HCT116 (cell line): ENCODE measurements at regions not wholly inside any gene's neighbourhood (a gene's known extent, or its start where the extent isn't known, plus 50 kb on each side); places are given as distances from the start of the nearest gene placed in this dataset.

ENCODE experiments used
- ATAC-seq: fragments of 200-7000 bp; cut with Tn5 transposase; 2 replicates; pipeline ENCODE4 v1.9.1; 2020; ENCODE audit warnings: mild to moderate bottlenecking, moderate library complexity
- BruUV-seq: library from RNA; stranded (reverse); fragments of 400-500 nt; replicated peaks from 2 replicates; lab custom pipeline; 2021; lab: Mats Ljungman, UMichigan
- CTCF ChIA-PET: fragments of 300-600 bp; sonication (Branson Sonifier 250); formaldehyde crosslinking; loops from one replicate; lab custom pipeline; 2021; ENCODE audit warnings: antibody characterized with exemption; lab: Charles Lee
- POLR2A ChIA-PET: fragments of 300-600, 350-600 bp; sonication (Branson Sonifier 250); formaldehyde crosslinking; loops from one replicate; lab custom pipeline; 2021; ENCODE audit warnings: antibody characterized with exemption; lab: Charles Lee
- RAD21 ChIA-PET, 2 experiments: fragments of 300-600 bp; sonication (Branson Sonifier 250); formaldehyde crosslinking; loops; one replicate each; lab custom pipeline; 2023; ENCODE audit warnings: low total read pairs in 2 of 2; ENCODE audit not compliant: uncharacterized antibody in 2 of 2, unreplicated experiment in 2 of 2, low non-redundant PET in 1 of 2; lab: Charles Lee
- DNase-seq: peaks from one replicate; pipeline ENCODE4 v3.0.0-alpha.2; 2010; ENCODE audit warnings: low read depth, low spot score
- H2AFZ ChIP-seq: fragments of 200-600 bp; shearing (Covaris generic), sonication (generic); 2 replicates; pipeline ENCODE4 v1.6.1; 2017; ENCODE audit warnings: low read depth, mixed run types, mixed read lengths, antibody characterized with exemption, low read length; ENCODE audit not compliant: poor library complexity, severe bottlenecking
- H3K27ac ChIP-seq: 2 replicates; pipeline ENCODE4 v1.5.1; 2012; ENCODE audit warnings: low read depth, low read length
- H3K27me3 ChIP-seq: fragments of 200-600 bp; sonication (generic); 2 replicates; pipeline ENCODE4 v1.6.1; 2016; ENCODE audit warnings: mixed run types, low read length, mixed read lengths; ENCODE audit not compliant: insufficient read depth
- H3K36me3 ChIP-seq, 2 experiments: fragments of 200-500 bp in 1 of 2; fragments of 200-600 bp in 1 of 2; sonication (Bioruptor generic) in 1 of 2; sonication (generic) in 1 of 2; 2 replicates each; pipeline versions ENCODE4 v1.5.1 to v1.6.1; 2014 to 2016; ENCODE audit warnings: low read length in 2 of 2, inconsistent platforms in 1 of 2, mixed read lengths in 1 of 2, mixed run types in 1 of 2; ENCODE audit not compliant: insufficient read depth in 2 of 2, control insufficient read depth in 1 of 2
- H3K4me1 ChIP-seq, 2 experiments: fragments of 200-600 bp in 1 of 2; sonication (generic) in 1 of 2; 2 replicates each; pipeline versions ENCODE4 v1.5.1 to v1.6.1; 2012 to 2017; ENCODE audit warnings: low read length in 2 of 2, inconsistent platforms in 1 of 2, mild to moderate bottlenecking in 1 of 2, mixed read lengths in 1 of 2, mixed run types in 1 of 2, moderate library complexity in 1 of 2; ENCODE audit not compliant: insufficient read depth in 2 of 2, control insufficient read depth in 1 of 2
- H3K4me2 ChIP-seq: fragments of 200-600 bp; sonication (generic); 2 replicates; pipeline ENCODE4 v1.6.1; 2017; ENCODE audit warnings: mixed run types, low read length, mixed read lengths
- H3K4me3 ChIP-seq, 2 experiments: fragments of 200-600 bp in 1 of 2; sonication (generic) in 1 of 2; replicated peaks in 1 of 2; 2 replicates each; pipeline ENCODE4 v1.5.1; 2011 to 2016; ENCODE audit warnings: low read length in 2 of 2, control low read depth in 1 of 2, low read depth in 1 of 2, mild to moderate bottlenecking in 1 of 2, mixed read lengths in 1 of 2, mixed run types in 1 of 2
- H3K79me2 ChIP-seq: fragments of 200-600 bp; sonication (generic); 2 replicates; pipeline ENCODE4 v1.6.1; 2017; ENCODE audit warnings: mild to moderate bottlenecking, mixed run types, low read length, moderate library complexity, mixed read lengths; ENCODE audit not compliant: insufficient read depth
- H3K9ac ChIP-seq: fragments of 200-600 bp; sonication (generic); 2 replicates; pipeline ENCODE4 v1.6.1; 2016; ENCODE audit warnings: low read length, mixed read lengths
- H3K9me2 ChIP-seq: fragments of 200-600 bp; sonication (generic), shearing (Covaris generic); 2 replicates; pipeline ENCODE4 v1.6.1; 2017; ENCODE audit warnings: mixed run types, mild to moderate bottlenecking, moderate library complexity; ENCODE audit not compliant: insufficient read depth
- H3K9me3 ChIP-seq, 2 experiments: fragments of 200-500 bp in 1 of 2; fragments of 200-600 bp in 1 of 2; sonication (Bioruptor generic) in 1 of 2; sonication (generic) in 1 of 2; 2 replicates each; pipeline ENCODE4 v1.6.1; 2014 to 2017; ENCODE audit warnings: low read length in 2 of 2, mixed read lengths in 2 of 2, inconsistent platforms in 1 of 2, low read depth in 1 of 2, mild to moderate bottlenecking in 1 of 2, mixed run types in 1 of 2, moderate library complexity in 1 of 2; ENCODE audit not compliant: control insufficient read depth in 1 of 2, insufficient read depth in 1 of 2
- H4K20me1 ChIP-seq: fragments of 200-600 bp; sonication (generic), shearing (Covaris generic); 2 replicates; pipeline ENCODE4 v1.6.1; 2017; ENCODE audit warnings: mixed run types, mild to moderate bottlenecking, moderate library complexity; ENCODE audit not compliant: insufficient read depth
- CBX3 ChIP-seq: IDR thresholded peaks from 2 replicates; pipeline ENCODE4 v1.6.1; 2012; ENCODE audit warnings: low read depth
- CEBPB ChIP-seq: IDR thresholded peaks from 2 replicates; pipeline ENCODE4 v1.6.1; 2012; ENCODE audit warnings: low read depth
- EGR1 ChIP-seq: IDR thresholded peaks from 2 replicates; pipeline ENCODE4 v1.6.1; 2012; ENCODE audit warnings: low read depth
- ELF1 ChIP-seq: IDR thresholded peaks from 2 replicates; pipeline ENCODE4 v1.6.1; 2012; ENCODE audit warnings: low read depth, borderline replicate concordance
- EZH2 ChIP-seq: fragments of 200-600 bp; sonication (generic); IDR thresholded peaks from 2 replicates; pipeline ENCODE4 v1.6.1; 2017; ENCODE audit warnings: antibody characterized with exemption, mixed run types
- FOSL1 ChIP-seq: IDR thresholded peaks from 2 replicates; pipeline ENCODE4 v1.6.1; 2012; ENCODE audit warnings: low read depth
- JUND ChIP-seq: IDR thresholded peaks from 2 replicates; pipeline ENCODE4 v1.6.1; 2012
- POLR2AphosphoS5 ChIP-seq: IDR thresholded peaks from 2 replicates; pipeline ENCODE4 v1.6.1; 2011; ENCODE audit warnings: mild to moderate bottlenecking, low read depth, low read length, moderate library complexity
- RAD21 ChIP-seq: IDR thresholded peaks from 2 replicates; pipeline ENCODE4 v1.6.1; 2012; ENCODE audit warnings: low read depth, mild to moderate bottlenecking
- SIN3A ChIP-seq: IDR thresholded peaks from 2 replicates; pipeline ENCODE4 v1.6.1; 2012; ENCODE audit warnings: low read depth
- SP1 ChIP-seq: IDR thresholded peaks from 2 replicates; pipeline ENCODE4 v1.6.1; 2012; ENCODE audit warnings: low read depth
- SRF ChIP-seq: IDR thresholded peaks from 2 replicates; pipeline ENCODE4 v1.6.1; 2012; ENCODE audit warnings: low read depth
- TCF7L2 ChIP-seq: IDR thresholded peaks from 2 replicates; pipeline ENCODE4 v1.7.0; 2011; ENCODE audit warnings: borderline replicate concordance, inconsistent platforms; ENCODE audit not compliant: insufficient read depth, insufficient read length; ENCODE audit errors: extremely low read depth
- YY1 ChIP-seq: IDR thresholded peaks from 2 replicates; pipeline ENCODE4 v1.6.1; 2011; ENCODE audit warnings: low read length, low read depth, moderate library complexity, mild to moderate bottlenecking; ENCODE audit not compliant: insufficient replicate concordance; ENCODE audit errors: extremely low read depth
- ZFX ChIP-seq: fragments of 450-650 bp; IDR thresholded peaks from 2 replicates; pipeline ENCODE4 v1.6.1; 2017
- ZNF274 ChIP-seq: fragments of 200-500 bp; sonication (Bioruptor generic); IDR thresholded peaks from 2 replicates; pipeline ENCODE4 v1.6.1; 2014; ENCODE audit warnings: mild to moderate bottlenecking, low read depth, low read length, inconsistent platforms
- intact Hi-C: fragments of 100-400 bp; cut with micrococcal nuclease; formaldehyde crosslinking; loops from 2 replicates; pipeline ENCODE4 v1.10.0; 2022
- TF ChIP-seq, protein P1 (sequence below): IDR thresholded peaks from 2 replicates; pipeline ENCODE4 v1.6.1; 2012; ENCODE audit warnings: low read depth
- TF ChIP-seq, protein P2 (sequence below), 3 experiments: fragments of 200-600 bp in 1 of 3; sonication (generic) in 1 of 3; IDR thresholded peaks in 2 of 3; conservative IDR thresholded peaks in 1 of 3; 2 replicates each; pipeline ENCODE4 v1.5.1; 2012 to 2017; ENCODE audit warnings: low read depth in 2 of 3, low read length in 2 of 3, antibody characterized with exemption in 1 of 3, borderline replicate concordance in 1 of 3, control low read depth in 1 of 3, mild to moderate bottlenecking in 1 of 3, mixed read lengths in 1 of 3, mixed run types in 1 of 3, moderate library complexity in 1 of 3; ENCODE audit not compliant: insufficient read depth in 1 of 3
- TF ChIP-seq, protein P3 (sequence below): IDR thresholded peaks from 2 replicates; pipeline ENCODE4 v1.6.1; 2011; ENCODE audit warnings: mild to moderate bottlenecking, low read length, moderate library complexity; ENCODE audit not compliant: insufficient replicate concordance; ENCODE audit errors: extremely low read depth
- TF ChIP-seq, protein P4 (sequence below): IDR thresholded peaks from 2 replicates; pipeline ENCODE4 v1.6.1; 2012

DNA sequence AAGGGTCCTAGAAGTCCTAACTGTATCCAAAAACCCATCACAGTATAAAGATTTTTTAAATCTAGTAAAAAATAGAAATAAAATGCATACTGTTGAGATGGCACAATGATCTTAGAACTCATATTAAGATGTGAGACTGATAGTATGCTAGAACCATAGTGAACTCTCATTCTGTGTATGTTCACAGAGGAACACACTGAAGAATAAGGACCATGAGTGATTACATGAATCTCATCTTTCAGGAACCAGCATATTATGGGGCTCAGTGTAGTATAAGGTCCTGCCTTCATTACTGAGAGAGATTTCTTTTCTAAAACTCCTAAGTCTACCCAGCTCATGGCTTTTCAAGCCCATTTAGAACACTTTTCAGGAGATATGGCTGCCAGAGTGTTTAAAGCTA, 59.8 kb upstream of the RFC3 start:
- Histone ChIP-seq H3K27me3 (no peaks in the 10 kb centered on the region), H3K79me2 (no peaks in the 10 kb centered on the region), H3K4me1 (peaks cover 0 to 4% of the 10 kb centered on the region in 2 experiments; a peak in 1 of 4 replicates), H3K9me2 (no peaks in the 10 kb centered on the region), H3K27ac (no peak overlapping the region), H3K4me3 (no peak overlapping the region), H3K9me3 (no peaks in the 10 kb centered on the region), H4K20me1 (no peaks in the 10 kb centered on the region), H3K36me3 (no peaks in the 10 kb centered on the region), H2AFZ (no peak overlapping the region), H3K4me2 (no peak overlapping the region), H3K9ac (no peak overlapping the region)
- ChIA-PET POLR2A (no interaction called here), CTCF (no interaction called here), RAD21 (no interaction called here)
- ATAC-seq (no peak), DNase-seq (no peak)
- TF ChIP-seq ELF1 (no peak), FOSL1 (no peak), EZH2 (no peak), SP1 (no peak), TCF7L2 (no peak), JUND (no peak), POLR2AphosphoS5 (no peak), ZFX (no peak), CEBPB (no peak), SIN3A (no peak), EGR1 (no peak), YY1 (no peak), ZNF274 (no peak), RAD21 (no peak), SRF (no peak), CBX3 (no peak)
- TF ChIP-seq, protein P1, sequence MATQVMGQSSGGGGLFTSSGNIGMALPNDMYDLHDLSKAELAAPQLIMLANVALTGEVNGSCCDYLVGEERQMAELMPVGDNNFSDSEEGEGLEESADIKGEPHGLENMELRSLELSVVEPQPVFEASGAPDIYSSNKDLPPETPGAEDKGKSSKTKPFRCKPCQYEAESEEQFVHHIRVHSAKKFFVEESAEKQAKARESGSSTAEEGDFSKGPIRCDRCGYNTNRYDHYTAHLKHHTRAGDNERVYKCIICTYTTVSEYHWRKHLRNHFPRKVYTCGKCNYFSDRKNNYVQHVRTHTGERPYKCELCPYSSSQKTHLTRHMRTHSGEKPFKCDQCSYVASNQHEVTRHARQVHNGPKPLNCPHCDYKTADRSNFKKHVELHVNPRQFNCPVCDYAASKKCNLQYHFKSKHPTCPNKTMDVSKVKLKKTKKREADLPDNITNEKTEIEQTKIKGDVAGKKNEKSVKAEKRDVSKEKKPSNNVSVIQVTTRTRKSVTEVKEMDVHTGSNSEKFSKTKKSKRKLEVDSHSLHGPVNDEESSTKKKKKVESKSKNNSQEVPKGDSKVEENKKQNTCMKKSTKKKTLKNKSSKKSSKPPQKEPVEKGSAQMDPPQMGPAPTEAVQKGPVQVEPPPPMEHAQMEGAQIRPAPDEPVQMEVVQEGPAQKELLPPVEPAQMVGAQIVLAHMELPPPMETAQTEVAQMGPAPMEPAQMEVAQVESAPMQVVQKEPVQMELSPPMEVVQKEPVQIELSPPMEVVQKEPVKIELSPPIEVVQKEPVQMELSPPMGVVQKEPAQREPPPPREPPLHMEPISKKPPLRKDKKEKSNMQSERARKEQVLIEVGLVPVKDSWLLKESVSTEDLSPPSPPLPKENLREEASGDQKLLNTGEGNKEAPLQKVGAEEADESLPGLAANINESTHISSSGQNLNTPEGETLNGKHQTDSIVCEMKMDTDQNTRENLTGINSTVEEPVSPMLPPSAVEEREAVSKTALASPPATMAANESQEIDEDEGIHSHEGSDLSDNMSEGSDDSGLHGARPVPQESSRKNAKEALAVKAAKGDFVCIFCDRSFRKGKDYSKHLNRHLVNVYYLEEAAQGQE, result no peak
- TF ChIP-seq, protein P2, sequence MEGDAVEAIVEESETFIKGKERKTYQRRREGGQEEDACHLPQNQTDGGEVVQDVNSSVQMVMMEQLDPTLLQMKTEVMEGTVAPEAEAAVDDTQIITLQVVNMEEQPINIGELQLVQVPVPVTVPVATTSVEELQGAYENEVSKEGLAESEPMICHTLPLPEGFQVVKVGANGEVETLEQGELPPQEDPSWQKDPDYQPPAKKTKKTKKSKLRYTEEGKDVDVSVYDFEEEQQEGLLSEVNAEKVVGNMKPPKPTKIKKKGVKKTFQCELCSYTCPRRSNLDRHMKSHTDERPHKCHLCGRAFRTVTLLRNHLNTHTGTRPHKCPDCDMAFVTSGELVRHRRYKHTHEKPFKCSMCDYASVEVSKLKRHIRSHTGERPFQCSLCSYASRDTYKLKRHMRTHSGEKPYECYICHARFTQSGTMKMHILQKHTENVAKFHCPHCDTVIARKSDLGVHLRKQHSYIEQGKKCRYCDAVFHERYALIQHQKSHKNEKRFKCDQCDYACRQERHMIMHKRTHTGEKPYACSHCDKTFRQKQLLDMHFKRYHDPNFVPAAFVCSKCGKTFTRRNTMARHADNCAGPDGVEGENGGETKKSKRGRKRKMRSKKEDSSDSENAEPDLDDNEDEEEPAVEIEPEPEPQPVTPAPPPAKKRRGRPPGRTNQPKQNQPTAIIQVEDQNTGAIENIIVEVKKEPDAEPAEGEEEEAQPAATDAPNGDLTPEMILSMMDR (IDR thresholded peaks at IDR 0.05 in 2 of 3, conservative IDR thresholded peaks at IDR 0.05 in 1 of 3; ENCODE audit: borderline replicate concordance in 1 of 3, insufficient read depth in 1 of 3, low read depth in 2 of 3, low read length in 2 of 3), result no peak
- TF ChIP-seq, protein P3, sequence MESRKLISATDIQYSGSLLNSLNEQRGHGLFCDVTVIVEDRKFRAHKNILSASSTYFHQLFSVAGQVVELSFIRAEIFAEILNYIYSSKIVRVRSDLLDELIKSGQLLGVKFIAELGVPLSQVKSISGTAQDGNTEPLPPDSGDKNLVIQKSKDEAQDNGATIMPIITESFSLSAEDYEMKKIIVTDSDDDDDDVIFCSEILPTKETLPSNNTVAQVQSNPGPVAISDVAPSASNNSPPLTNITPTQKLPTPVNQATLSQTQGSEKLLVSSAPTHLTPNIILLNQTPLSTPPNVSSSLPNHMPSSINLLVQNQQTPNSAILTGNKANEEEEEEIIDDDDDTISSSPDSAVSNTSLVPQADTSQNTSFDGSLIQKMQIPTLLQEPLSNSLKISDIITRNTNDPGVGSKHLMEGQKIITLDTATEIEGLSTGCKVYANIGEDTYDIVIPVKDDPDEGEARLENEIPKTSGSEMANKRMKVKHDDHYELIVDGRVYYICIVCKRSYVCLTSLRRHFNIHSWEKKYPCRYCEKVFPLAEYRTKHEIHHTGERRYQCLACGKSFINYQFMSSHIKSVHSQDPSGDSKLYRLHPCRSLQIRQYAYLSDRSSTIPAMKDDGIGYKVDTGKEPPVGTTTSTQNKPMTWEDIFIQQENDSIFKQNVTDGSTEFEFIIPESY, result no peak
- TF ChIP-seq, protein P4, sequence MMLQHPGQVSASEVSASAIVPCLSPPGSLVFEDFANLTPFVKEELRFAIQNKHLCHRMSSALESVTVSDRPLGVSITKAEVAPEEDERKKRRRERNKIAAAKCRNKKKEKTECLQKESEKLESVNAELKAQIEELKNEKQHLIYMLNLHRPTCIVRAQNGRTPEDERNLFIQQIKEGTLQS, result no peak
- no TSS peak for BruUV-seq
- intact Hi-C loops, result no loop called here
